ENCODE measurements at regions not wholly inside any gene's neighbourhood (a gene's known extent, or its start where the extent isn't known, plus 50 kb on each side); places are given as distances from the start of the nearest gene placed in this dataset.

DNA sequence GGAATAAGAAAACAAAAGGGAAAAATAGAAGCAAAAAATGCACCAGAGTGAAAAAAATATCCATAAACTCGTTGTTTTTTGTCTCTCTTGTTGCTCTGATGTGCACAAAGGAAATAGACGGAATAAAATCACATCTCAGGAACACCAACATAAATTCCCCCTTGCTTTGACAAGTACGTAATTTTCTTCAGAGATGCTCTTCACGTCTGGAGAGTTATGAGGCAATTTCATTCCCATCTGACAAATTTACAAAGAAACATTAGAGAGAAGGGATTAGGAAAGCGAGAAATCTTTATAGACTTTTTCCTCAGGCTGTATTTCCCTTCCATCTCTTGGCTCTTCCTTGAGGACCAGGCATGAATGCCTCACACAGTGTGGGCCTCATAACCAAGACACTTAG is 250.1 kb upstream of the ZFP64 start:
- no peak for DNase-seq (ENCODE audit: low read depth in 2 of 2)
- no peak overlapping the region for H3K4me3 ChIP-seq (replicated peaks in 1 of 2; ENCODE audit: low read depth in 2 of 2, low read length in 2 of 2)
- TF ChIP-seq, protein P1, sequence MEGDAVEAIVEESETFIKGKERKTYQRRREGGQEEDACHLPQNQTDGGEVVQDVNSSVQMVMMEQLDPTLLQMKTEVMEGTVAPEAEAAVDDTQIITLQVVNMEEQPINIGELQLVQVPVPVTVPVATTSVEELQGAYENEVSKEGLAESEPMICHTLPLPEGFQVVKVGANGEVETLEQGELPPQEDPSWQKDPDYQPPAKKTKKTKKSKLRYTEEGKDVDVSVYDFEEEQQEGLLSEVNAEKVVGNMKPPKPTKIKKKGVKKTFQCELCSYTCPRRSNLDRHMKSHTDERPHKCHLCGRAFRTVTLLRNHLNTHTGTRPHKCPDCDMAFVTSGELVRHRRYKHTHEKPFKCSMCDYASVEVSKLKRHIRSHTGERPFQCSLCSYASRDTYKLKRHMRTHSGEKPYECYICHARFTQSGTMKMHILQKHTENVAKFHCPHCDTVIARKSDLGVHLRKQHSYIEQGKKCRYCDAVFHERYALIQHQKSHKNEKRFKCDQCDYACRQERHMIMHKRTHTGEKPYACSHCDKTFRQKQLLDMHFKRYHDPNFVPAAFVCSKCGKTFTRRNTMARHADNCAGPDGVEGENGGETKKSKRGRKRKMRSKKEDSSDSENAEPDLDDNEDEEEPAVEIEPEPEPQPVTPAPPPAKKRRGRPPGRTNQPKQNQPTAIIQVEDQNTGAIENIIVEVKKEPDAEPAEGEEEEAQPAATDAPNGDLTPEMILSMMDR (IDR thresholded peaks at IDR 0.05; ENCODE audit: low read depth, low read length): no peak

DNA sequence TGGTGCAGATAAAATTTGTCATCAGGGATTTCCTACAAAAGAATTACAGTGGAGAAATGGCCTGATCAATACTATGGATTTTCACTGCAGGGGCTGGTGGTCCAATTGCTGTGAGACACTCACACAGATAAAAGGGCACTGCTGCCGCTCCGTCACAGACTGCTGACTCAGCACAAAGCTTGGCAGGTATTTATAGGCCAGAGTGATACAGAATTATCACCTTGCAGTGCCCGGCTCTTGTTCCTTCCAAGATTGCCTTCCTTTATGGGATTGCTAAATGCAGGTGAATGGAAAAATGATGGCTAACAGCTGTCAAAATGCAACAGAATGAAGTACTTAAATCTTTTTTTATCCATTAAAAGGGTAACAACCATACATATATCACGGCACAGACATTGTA is 247.8 kb upstream of the ZFP64 start:
- no peak for DNase-seq (ENCODE audit: low read depth in 2 of 2)
- TF ChIP-seq, protein P1 (IDR thresholded peaks at IDR 0.05; ENCODE audit: low read depth, low read length): no peak
- no peak overlapping the region for H3K4me3 ChIP-seq (replicated peaks in 1 of 2; ENCODE audit: low read depth in 2 of 2, low read length in 2 of 2)

DNA sequence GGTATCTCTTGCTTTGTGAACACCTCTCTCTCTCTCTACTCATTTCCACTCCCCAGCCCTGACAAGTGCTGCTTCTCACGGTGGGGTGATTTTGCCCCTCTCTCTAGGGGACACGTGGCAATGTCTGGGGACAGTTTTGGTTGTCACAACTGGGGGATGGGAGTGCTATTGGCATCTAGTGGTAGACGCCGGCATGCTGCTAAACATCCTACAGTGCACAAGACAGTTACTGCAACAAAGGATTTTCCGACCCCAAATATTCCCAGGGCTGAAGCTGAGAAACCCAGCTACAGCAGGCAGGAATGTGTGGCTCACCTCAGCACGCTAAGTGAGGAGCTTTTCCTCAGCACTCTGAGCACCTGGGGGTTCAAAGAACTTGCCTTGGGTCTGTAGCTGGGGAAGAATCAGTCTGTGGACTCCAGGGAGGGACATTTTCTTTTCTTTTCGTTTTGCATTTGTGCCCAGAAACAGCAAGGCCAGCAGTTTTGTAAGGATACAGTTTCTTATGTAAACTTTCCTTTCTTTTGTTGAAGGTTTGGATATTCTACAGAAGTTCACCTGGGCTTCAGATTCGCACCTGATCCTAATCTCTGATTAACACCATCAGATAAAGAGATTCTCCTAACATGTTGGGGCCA is 246.9 kb upstream of the ZFP64 start:
- no peak for DNase-seq (ENCODE audit: low read depth in 2 of 2)
- no peak overlapping the region for H3K4me3 ChIP-seq (replicated peaks in 1 of 2; ENCODE audit: low read depth in 2 of 2, low read length in 2 of 2)
- TF ChIP-seq, protein P1 (IDR thresholded peaks at IDR 0.05; ENCODE audit: low read depth, low read length): no peak

DNA sequence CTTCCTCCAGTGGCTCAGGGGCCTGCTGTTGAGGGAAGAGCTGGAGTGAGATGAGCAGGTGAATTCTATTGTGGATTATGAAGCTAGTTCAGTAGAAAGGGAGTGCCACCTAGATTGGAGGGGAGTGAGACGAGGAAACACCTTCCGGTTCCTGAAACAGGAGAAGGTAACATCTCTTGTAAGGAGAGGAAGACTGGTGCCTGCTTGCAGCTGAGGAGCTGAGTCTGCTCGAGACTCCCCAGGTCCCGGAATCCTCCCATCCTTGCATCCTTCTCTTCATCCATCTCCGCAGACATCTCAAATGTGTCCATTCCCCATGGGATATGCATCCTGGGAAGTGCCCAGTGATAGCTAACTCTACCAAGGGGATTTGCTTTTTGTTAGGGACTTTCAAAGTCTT is 242.9 kb upstream of the ZFP64 start:
- DNase-seq (ENCODE audit: low read depth in 2 of 2): no peak
- TF ChIP-seq, protein P1 (IDR thresholded peaks at IDR 0.05; ENCODE audit: low read depth, low read length): no peak
- H3K4me3 ChIP-seq (replicated peaks in 1 of 2; ENCODE audit: low read depth in 2 of 2, low read length in 2 of 2): no peak overlapping the region

DNA sequence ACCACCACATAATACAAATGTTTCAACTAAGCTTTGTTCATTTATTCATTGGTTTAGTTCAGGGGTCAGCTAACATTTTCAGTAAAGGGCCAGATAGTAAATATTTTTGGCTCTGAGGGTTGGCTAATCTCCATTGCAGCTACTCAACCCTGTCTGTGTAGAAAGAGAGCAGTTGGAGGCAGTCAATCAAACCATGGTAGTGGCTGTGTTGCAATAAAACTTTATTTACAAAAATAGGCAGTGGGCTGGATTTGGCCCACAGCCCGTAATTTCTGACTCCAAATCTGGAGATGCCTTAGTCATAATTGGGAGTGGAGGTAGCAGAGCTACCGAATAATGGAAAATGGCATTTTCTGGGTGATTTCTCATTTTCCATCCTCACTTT is 242.5 kb upstream of the ZFP64 start:
- peak in 1 of 2 donors; percentile 16 for DNase-seq (ENCODE audit: low read depth in 2 of 2)
- TF ChIP-seq, protein P1 (IDR thresholded peaks at IDR 0.05; ENCODE audit: low read depth, low read length): no peak
- H3K4me3 ChIP-seq (replicated peaks in 1 of 2; ENCODE audit: low read depth in 2 of 2, low read length in 2 of 2): no peak overlapping the region

DNA sequence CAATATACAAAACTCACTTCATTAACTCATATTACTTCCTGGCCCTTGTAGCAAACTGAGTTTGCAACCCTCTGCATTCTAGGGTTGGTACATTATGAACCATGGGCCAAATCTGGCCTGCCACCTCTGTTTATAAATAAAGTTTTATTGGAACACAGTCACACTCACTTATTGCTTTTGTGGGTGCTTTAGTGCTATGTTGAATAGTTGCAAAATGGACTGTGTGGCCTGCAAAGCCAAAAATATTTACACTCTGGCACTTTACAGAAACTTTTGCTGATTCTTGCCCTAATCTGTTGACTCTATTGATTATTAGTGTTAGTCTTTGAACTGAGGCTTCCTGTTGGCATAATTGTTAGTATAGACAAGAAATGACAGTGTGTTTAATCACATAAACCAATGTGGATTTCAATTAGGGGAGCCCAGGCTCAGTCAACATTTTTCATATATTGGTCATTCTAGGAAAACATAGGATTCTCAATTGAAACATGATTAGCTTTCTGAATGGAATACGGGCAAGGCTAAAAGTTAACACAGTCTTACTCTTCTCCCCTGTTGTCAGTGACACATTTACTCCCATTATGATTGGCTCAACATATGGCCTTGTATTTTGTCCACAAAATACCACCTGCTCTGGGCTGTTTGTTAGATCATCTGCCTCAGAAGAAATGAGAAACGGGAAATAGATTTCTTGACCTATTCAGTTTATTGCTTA is 241.9 kb upstream of the ZFP64 start:
- no peak overlapping the region for H3K4me3 ChIP-seq (replicated peaks in 1 of 2; ENCODE audit: low read depth in 2 of 2, low read length in 2 of 2)
- no peak for DNase-seq (ENCODE audit: low read depth in 2 of 2)
- TF ChIP-seq, protein P1 (IDR thresholded peaks at IDR 0.05; ENCODE audit: low read depth, low read length): no peak
